Stimulated activated naive B cell treated with anti-CD40 and anti-IgM and Interleukin-4, amounts not matched to agents 10 μg/mL and 1 μg/mL and 100 μg/mL, for 72 hours (primary cell): ENCODE measurements at regions not wholly inside any gene's neighbourhood (a gene's known extent, or its start where the extent isn't known, plus 50 kb on each side); places are given as distances from the start of the nearest gene placed in this dataset.
A peak's percentile ranks its signal among the peaks of the same experiment; 100 is the strongest.

Experiments used
- ATAC-seq, 2 donors: fragments of 150-1000 bp; cut with Tn5 transposase; replicated peaks; 2 replicates each; pipeline ENCODE4 v1.10.0; 2021; ENCODE audit warnings: moderate library complexity in 1 of 2
- DNase-seq: peaks from one replicate; pipeline ENCODE4 v3.0.0; 2021
- H3K27ac Mint-ChIP-seq: one replicate; pipeline ENCODE4 v1.8.0; 2022; ENCODE audit warnings: mild to moderate bottlenecking, mixed read lengths
- H3K27me3 Mint-ChIP-seq, 2 donors: one replicate each; pipeline ENCODE4 v1.8.0; 2022; ENCODE audit warnings: mixed read lengths in 2 of 2
- H3K36me3 Mint-ChIP-seq, 2 donors: one replicate each; pipeline ENCODE4 v1.8.0; 2022; ENCODE audit warnings: mixed read lengths in 2 of 2, mild to moderate bottlenecking in 1 of 2
- H3K4me1 Mint-ChIP-seq, 2 donors: one replicate each; pipeline ENCODE4 v1.8.0; 2022; ENCODE audit warnings: mixed read lengths in 2 of 2, mild to moderate bottlenecking in 1 of 2
- H3K4me3 Mint-ChIP-seq, 2 donors: one replicate each; pipeline ENCODE4 v1.8.0; 2022; ENCODE audit warnings: mild to moderate bottlenecking in 2 of 2, mixed read lengths in 2 of 2, moderate library complexity in 1 of 2
- H3K9me3 Mint-ChIP-seq, 2 donors: one replicate each; pipeline ENCODE4 v1.8.0; 2022; ENCODE audit warnings: mixed read lengths in 2 of 2, mild to moderate bottlenecking in 1 of 2

- H3K4me1 Mint-ChIP-seq = no peaks in the 10 kb centered on the region
- DNase-seq (peak; percentile 17), ATAC-seq (peak; percentile 75 to 85)
- no peak overlapping the region for H3K4me3 Mint-ChIP-seq
- H3K27ac Mint-ChIP-seq = peak overlapping the region; percentile 10
- peaks cover under 1% of the 10 kb centered on the region in 2 donors for H3K9me3 Mint-ChIP-seq
- H3K36me3 Mint-ChIP-seq = no peaks in the 10 kb centered on the region
- H3K27me3 Mint-ChIP-seq = peaks cover 0 to 3% of the 10 kb centered on the region in 2 donors
Observed at GRCh38 chr4:100823066-100823992, 305.5 kb upstream of the EMCN start.

GRCh38 chr4:100820249-100820648 is 302.4 kb upstream of the EMCN start:
- Mint-ChIP-seq H3K27me3 (peaks cover 0 to under 1% of the 10 kb centered on the region in 2 donors), H3K4me3 (no peak overlapping the region), H3K36me3 (no peaks in the 10 kb centered on the region), H3K9me3 (no peaks in the 10 kb centered on the region), H3K4me1 (no peaks in the 10 kb centered on the region), H3K27ac (no peak overlapping the region)
- DNase-seq (no peak), ATAC-seq (no peak)

DNA sequence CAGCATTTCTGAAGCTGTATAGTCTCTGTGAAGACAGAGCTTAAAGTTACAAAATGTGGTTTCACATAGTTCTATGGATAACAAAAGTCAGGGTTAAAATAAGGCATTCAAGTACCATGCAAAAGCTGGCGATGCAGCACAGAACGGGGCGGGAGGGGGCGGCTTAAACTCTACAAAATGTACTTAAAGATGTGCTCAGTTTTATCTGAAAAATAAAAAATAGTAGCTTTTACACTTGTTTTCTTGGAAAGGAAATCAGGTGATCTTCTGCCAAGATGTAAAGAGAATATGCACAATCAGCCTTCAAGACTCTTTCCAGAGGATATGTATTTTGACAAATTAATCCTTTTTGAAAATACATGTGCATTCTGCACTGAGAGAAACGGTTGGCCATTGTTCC is 301.7 kb upstream of the EMCN start:
- Mint-ChIP-seq H3K4me3 (no peak overlapping the region), H3K27me3 (peaks cover 0 to 3% of the 10 kb centered on the region in 2 donors), H3K27ac (no peak overlapping the region), H3K4me1 (no peaks in the 10 kb centered on the region), H3K9me3 (no peaks in the 10 kb centered on the region), H3K36me3 (no peaks in the 10 kb centered on the region)
- no peak for ATAC-seq
- no peak for DNase-seq

DNA sequence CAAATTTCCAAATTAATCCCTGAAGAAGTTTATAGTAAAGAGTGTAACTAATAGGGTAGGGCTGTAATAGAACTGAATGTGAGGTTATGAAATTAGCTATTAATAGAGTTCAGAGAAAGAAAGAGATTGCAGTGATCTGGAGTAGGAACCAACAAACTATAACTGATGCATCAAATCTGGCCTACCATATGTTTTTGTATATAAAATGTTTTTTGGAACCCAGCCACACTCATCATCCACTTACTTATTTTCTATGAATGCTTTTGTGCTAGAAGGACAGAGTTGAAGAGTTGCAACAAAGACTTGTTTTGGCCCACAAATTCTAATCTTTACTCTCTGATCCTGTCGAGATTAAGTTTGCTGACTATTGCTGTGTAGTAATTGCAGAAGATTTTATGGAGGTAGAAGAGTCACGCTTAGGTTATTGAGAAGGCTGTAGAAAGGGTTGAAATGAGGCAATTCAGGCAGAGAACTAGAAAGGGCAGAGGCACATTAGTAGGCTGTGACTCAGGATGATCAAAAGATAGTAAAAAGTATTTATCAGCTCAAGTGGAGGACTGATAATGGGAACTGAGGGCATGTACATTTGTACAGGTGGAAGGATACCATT is 298.7 kb upstream of the EMCN start:
- ATAC-seq (no peak), DNase-seq (no peak)
- H3K9me3 Mint-ChIP-seq = no peaks in the 10 kb centered on the region
- H3K4me3 Mint-ChIP-seq = no peak overlapping the region
- peaks cover 0 to 3% of the 10 kb centered on the region in 2 donors for H3K27me3 Mint-ChIP-seq
- H3K4me1 Mint-ChIP-seq = no peaks in the 10 kb centered on the region
- H3K27ac Mint-ChIP-seq = no peak overlapping the region
- H3K36me3 Mint-ChIP-seq = no peaks in the 10 kb centered on the region

DNA sequence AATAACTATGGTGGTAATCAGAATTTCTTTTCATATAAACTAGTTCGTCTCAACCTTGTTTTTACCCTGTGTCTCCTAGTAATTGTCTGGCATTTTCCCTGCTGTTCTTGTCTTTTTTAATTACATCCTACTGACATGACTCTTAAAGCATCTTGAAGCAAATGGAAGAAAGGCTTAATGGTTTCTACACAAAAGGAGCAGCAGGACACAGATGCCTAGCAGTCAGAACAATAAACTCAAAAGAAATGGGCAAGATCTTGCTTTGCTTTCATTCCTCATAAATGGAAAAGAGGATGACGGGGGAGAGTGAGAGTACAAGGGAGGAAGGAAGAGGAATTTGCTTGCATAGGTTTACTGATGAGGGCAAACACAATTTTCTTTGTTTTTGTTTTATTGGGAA is 293.2 kb upstream of the EMCN start:
- Mint-ChIP-seq H3K9me3 (no peaks in the 10 kb centered on the region), H3K4me1 (no peaks in the 10 kb centered on the region), H3K4me3 (no peak overlapping the region), H3K27ac (no peak overlapping the region), H3K27me3 (peaks cover 0 to 3% of the 10 kb centered on the region in 2 donors), H3K36me3 (no peaks in the 10 kb centered on the region)
- DNase-seq (no peak), ATAC-seq (no peak)

DNA sequence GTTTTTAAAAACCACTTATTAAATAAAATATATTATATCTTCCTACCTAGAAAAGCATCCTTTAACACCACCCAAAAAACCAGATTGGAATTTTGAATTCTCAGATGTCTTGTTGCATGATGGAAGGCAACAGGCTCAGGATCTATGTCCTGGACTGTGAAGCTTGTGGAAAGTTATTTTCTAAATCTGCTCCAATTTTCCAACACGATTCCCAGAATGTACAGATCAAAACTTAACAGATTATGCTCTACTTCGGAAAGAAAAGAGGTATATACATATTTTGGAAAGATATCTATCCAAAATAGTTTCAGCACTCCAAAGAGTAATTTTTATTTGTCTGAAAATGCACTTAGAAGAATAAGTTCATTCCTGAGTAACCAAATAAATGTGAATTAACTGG is 291.7 kb upstream of the EMCN start:
- Mint-ChIP-seq H3K4me3 (no peak overlapping the region), H3K9me3 (no peaks in the 10 kb centered on the region), H3K36me3 (no peaks in the 10 kb centered on the region), H3K4me1 (no peaks in the 10 kb centered on the region), H3K27ac (no peak overlapping the region), H3K27me3 (no peaks in the 10 kb centered on the region)
- DNase-seq (no peak), ATAC-seq (no peak)

DNA sequence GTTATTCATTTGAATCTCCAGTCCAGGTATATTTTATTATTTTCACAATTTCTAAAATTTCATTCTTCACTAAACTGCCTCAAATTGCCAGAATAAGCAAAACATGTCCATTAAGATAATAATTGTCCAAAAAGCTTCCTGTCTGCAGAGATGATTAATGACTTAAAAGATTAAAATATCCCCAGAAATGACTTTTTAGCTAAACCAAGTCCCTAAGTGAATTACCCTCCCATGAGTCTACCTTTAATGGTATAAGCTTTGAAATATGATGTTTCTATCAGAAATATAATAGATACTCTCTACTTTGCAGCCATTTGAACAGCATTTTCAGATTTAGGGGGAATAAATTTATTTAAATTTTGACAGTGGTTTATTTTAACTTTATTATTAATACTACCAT is 289.2 kb upstream of the EMCN start:
- no peak for DNase-seq
- Mint-ChIP-seq H3K27me3 (no peaks in the 10 kb centered on the region), H3K36me3 (no peaks in the 10 kb centered on the region), H3K27ac (no peak overlapping the region), H3K4me1 (no peaks in the 10 kb centered on the region), H3K4me3 (no peak overlapping the region), H3K9me3 (peaks cover 0 to 2% of the 10 kb centered on the region in 2 donors)
- ATAC-seq = no peak

DNA sequence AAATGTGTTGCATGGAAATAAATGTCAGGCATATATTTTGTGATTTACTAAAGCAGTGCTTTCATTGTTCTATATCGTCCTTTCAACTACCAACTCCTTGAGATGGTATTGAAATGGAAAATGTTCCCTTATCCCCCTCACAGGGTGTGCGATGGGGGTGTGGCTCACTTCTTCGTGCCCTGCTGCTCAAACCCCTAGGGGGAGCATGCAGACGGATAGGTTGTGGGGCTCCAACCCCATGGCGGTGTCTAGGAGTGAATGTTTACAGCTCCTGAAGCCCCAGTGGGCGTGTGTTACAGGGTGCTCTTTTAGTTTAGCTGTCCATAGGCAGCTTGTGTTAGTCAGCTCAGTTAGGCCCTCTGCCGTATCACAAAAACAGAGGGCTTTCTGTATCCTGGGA is 287.7 kb upstream of the EMCN start:
- H3K27me3 Mint-ChIP-seq = no peaks in the 10 kb centered on the region
- no peaks in the 10 kb centered on the region for H3K4me1 Mint-ChIP-seq
- H3K9me3 Mint-ChIP-seq = peaks cover 0 to 2% of the 10 kb centered on the region in 2 donors
- no peak for ATAC-seq
- no peaks in the 10 kb centered on the region for H3K36me3 Mint-ChIP-seq
- H3K27ac Mint-ChIP-seq = no peak overlapping the region
- no peak overlapping the region for H3K4me3 Mint-ChIP-seq
- DNase-seq = no peak

- no peak for DNase-seq
- no peaks in the 10 kb centered on the region for H3K4me1 Mint-ChIP-seq
- no peaks in the 10 kb centered on the region for H3K27me3 Mint-ChIP-seq
- H3K36me3 Mint-ChIP-seq = no peaks in the 10 kb centered on the region
- no peak overlapping the region for H3K4me3 Mint-ChIP-seq
- ATAC-seq = no peak
- peaks cover 0 to 2% of the 10 kb centered on the region in 2 donors for H3K9me3 Mint-ChIP-seq
- no peak overlapping the region for H3K27ac Mint-ChIP-seq
Observed at GRCh38 chr4:100804576-100805360, 286.9 kb upstream of the EMCN start.

GRCh38 chr4:100803751-100804150 is 285.9 kb upstream of the EMCN start:
- Mint-ChIP-seq H3K36me3 (no peaks in the 10 kb centered on the region), H3K27me3 (no peaks in the 10 kb centered on the region)

GRCh38 chr4:100799761-100800539 is 282.1 kb upstream of the EMCN start:
- no peak for ATAC-seq
- DNase-seq = no peak
- Mint-ChIP-seq H3K36me3 (no peaks in the 10 kb centered on the region), H3K4me3 (no peak overlapping the region), H3K27ac (no peak overlapping the region), H3K4me1 (no peaks in the 10 kb centered on the region), H3K9me3 (peaks cover 0 to 2% of the 10 kb centered on the region in 2 donors), H3K27me3 (no peaks in the 10 kb centered on the region)

More at GRCh38 chr4:100803751-100804150, 285.9 kb upstream of the EMCN start:
- Mint-ChIP-seq H3K9me3 (peaks cover 0 to 2% of the 10 kb centered on the region in 2 donors), H3K4me1 (no peaks in the 10 kb centered on the region), H3K27ac (no peak overlapping the region), H3K4me3 (no peak overlapping the region)
- ATAC-seq (no peak), DNase-seq (no peak)

- Mint-ChIP-seq H3K27me3 (no peaks in the 10 kb centered on the region), H3K4me1 (no peaks in the 10 kb centered on the region), H3K36me3 (no peaks in the 10 kb centered on the region), H3K9me3 (peaks cover 0 to 2% of the 10 kb centered on the region in 2 donors), H3K27ac (no peak overlapping the region), H3K4me3 (no peak overlapping the region)
- DNase-seq = no peak
- no peak for ATAC-seq
Observed at GRCh38 chr4:100797791-100798190, 280.0 kb upstream of the EMCN start.

DNA sequence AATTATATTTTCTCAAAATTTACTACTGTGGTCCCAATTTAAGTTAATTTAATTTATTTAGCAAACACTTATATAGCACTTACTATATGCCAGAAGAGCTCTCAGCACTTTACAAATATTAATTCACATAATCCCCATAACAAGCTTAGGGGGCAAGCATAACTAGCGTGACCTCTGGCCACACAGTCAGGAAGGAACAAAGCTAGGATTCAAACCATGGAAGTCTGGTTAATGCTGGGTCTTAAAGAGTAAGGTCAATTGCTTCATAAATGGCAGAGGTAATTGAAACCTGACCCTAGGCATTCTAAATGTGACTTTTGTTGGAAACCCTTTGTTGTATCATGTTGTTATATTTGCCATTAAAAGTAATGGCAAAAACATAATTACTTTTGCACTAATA is 279.5 kb upstream of the EMCN start:
- no peaks in the 10 kb centered on the region for H3K36me3 Mint-ChIP-seq
- H3K27ac Mint-ChIP-seq = no peak overlapping the region
- peaks cover 0 to 1% of the 10 kb centered on the region in 2 donors for H3K9me3 Mint-ChIP-seq
- DNase-seq (no peak), ATAC-seq (no peak)
- H3K4me3 Mint-ChIP-seq = no peak overlapping the region
- no peaks in the 10 kb centered on the region for H3K4me1 Mint-ChIP-seq
- H3K27me3 Mint-ChIP-seq = no peaks in the 10 kb centered on the region

DNA sequence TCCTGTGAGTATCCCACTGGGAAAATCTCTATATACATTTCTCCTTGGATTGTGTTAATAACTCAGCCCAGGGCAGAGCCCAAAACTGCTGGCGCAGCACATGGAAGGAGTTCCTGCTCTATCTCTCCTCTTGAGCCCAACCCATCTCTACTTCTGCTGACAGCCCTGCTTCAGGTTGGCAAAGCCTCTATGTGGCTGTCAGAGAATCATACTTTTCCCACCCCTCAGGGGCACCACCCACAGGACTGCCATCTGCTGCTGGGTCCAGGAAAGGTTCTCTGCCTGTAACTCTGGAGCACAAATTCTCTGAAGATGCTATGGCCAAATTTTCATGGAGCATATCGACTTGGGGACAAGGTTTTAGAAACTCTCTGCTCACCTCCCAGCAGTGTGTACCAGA is 278.5 kb upstream of the EMCN start:
- no peak overlapping the region for H3K4me3 Mint-ChIP-seq

More for the DNA sequence above, 278.5 kb upstream of the EMCN start:
- no peaks in the 10 kb centered on the region for H3K36me3 Mint-ChIP-seq
- no peaks in the 10 kb centered on the region for H3K9me3 Mint-ChIP-seq
- H3K4me1 Mint-ChIP-seq = no peaks in the 10 kb centered on the region
- ATAC-seq (no peak), DNase-seq (no peak)
- no peak overlapping the region for H3K27ac Mint-ChIP-seq
- no peaks in the 10 kb centered on the region for H3K27me3 Mint-ChIP-seq
